A673 (cell line): ENCODE measurements at regions not wholly inside any gene's neighbourhood (a gene's known extent, or its start where the extent isn't known, plus 50 kb on each side); places are given as distances from the start of the nearest gene placed in this dataset.

Experiments used
- EZH2 ChIP-seq: fragments of 200-600 bp; sonication (generic); IDR thresholded peaks from 2 replicates; pipeline ENCODE4 v1.6.1; 2017; ENCODE audit warnings: borderline replicate concordance, low read depth, mild to moderate bottlenecking, mixed read lengths, antibody characterized with exemption, low read length; ENCODE audit not compliant: poor library complexity, severe bottlenecking
- TF ChIP-seq, protein P1 (sequence below): fragments of 300-800, 200-600 bp; sonication (generic); conservative IDR thresholded peaks from 2 replicates; pipeline ENCODE4 v1.5.1; 2017; ENCODE audit warnings: low read depth, mild to moderate bottlenecking, antibody characterized with exemption, low read length, moderate library complexity, mixed read lengths

DNA sequence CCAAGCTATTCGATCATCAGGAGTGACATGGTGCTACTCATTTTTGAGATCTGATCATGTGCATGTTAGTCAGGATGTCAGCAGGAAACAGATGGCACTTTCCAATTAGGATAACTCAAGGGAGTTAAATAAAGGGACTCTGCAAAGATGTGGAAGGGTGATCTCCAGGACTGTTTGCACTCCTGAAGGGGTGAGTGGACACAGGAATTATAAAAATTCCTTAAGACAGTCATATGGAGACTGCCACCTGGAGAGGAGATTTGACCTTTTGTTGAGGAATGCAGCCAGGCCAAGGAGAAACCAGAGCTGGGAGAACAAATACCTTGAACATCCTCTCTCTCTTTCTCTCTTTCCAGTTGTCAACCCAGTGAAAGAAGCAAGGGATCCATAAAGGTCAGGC lies 189.1 kb downstream of the GABRG2 start:
- TF ChIP-seq, protein P1, sequence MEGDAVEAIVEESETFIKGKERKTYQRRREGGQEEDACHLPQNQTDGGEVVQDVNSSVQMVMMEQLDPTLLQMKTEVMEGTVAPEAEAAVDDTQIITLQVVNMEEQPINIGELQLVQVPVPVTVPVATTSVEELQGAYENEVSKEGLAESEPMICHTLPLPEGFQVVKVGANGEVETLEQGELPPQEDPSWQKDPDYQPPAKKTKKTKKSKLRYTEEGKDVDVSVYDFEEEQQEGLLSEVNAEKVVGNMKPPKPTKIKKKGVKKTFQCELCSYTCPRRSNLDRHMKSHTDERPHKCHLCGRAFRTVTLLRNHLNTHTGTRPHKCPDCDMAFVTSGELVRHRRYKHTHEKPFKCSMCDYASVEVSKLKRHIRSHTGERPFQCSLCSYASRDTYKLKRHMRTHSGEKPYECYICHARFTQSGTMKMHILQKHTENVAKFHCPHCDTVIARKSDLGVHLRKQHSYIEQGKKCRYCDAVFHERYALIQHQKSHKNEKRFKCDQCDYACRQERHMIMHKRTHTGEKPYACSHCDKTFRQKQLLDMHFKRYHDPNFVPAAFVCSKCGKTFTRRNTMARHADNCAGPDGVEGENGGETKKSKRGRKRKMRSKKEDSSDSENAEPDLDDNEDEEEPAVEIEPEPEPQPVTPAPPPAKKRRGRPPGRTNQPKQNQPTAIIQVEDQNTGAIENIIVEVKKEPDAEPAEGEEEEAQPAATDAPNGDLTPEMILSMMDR: no peak
- no peak for TF ChIP-seq EZH2
